ENCODE measurements at regions not wholly inside any gene's neighbourhood (a gene's known extent, or its start where the extent isn't known, plus 50 kb on each side); places are given as distances from the start of the nearest gene placed in this dataset.

DNA sequence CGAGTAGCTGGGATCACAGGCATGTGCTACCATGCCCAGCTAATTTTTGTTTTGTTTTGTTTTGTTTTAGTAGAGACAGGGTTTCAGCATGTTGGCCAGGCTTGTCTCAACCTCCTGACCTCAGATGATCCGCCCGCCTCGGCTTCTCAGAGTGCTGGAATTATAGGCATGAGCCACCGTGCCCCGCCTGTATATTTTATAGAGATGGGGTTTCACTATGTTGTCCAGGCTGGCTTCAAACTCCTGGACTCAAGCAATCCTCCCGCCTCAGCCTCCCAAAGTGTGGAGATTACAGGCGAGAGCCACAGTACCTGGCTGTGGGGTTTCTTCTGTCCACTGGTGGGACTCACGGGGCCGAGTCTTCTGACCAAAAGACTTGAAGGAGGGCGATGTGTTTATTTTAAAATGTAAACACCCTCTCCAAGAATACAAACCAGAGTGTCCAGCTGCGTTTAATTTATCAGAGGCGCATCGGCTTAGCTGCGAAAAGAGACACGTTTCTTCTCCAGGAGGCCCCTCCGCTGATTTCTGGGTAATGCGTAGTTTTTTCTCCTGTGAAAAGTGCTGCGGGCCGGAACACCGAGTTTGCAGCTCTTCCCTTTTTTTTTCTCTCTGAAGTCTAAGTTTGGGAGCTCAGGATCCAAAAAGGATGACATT is 86.9 kb upstream of the CIBAR2 start:
- TF ChIP-seq CTCF (IDR thresholded peaks at IDR 0.05; ENCODE audit: insufficient read depth, low read depth, low read length): no peak
- no peak for TF ChIP-seq EZH2 (IDR thresholded peaks at IDR 0.05; ENCODE audit: insufficient read depth, low read length)
